K562 (cell line): ENCODE measurements at regions not wholly inside any gene's neighbourhood (a gene's known extent, or its start where the extent isn't known, plus 50 kb on each side); places are given as distances from the start of the nearest gene placed in this dataset.

Experiments
- CBX2 ChIP-seq: fragments of 200-600 bp; sonication (generic); IDR thresholded peaks from one replicate; pipeline ENCODE4 v1.6.1; 2012; ENCODE audit warnings: mild to moderate bottlenecking, low read length, inconsistent platforms; ENCODE audit not compliant: insufficient read depth, poor library complexity, severe bottlenecking
- MYC ChIP-seq, 2 experiments: fragments of 250-450 bp in 1 of 2; sonication (Bioruptor Pico) in 1 of 2; IDR thresholded peaks; 2 replicates each; pipeline versions ENCODE4 v1.5.1 to v1.6.1; 2012 to 2021; ENCODE audit warnings: low read depth in 2 of 2, borderline replicate concordance in 1 of 2, improper control_type of control experiment in 1 of 2, low read length in 1 of 2, mild to moderate bottlenecking in 1 of 2, moderate library complexity in 1 of 2
- SAFB ChIP-seq: fragments of 200-400 bp; formaldehyde crosslinking; IDR thresholded peaks from 2 replicates; pipeline ENCODE4 v1.6.1; 2017; ENCODE audit warnings: low read depth, low read length, borderline replicate concordance
- TEAD4 ChIP-seq, 2 experiments: sonication (generic) in 1 of 2; formaldehyde crosslinking in 1 of 2; IDR thresholded peaks; 2 replicates each; pipeline versions ENCODE4 v1.6.1 to v1.8.0; 2012 to 2022; ENCODE audit warnings: borderline replicate concordance in 1 of 2, inconsistent platforms in 1 of 2, low read length in 1 of 2, mild to moderate bottlenecking in 1 of 2, missing genetic modification reagents in 1 of 2
- TRIM28 ChIP-seq: fragments of 450-650 bp; IDR thresholded peaks from 2 replicates; pipeline ENCODE4 v1.6.1; 2017
- ZNF263 ChIP-seq: sonication (generic); formaldehyde crosslinking; IDR thresholded peaks from 2 replicates; pipeline ENCODE4 v1.8.0; 2022; ENCODE audit warnings: mild to moderate bottlenecking, missing genetic modification reagents, borderline replicate concordance
- ZNF408 ChIP-seq: fragments of 250-450 bp; sonication (Bioruptor Pico); IDR thresholded peaks from 2 replicates; pipeline ENCODE4 v1.4.0; 2020; ENCODE audit warnings: low read depth, mild to moderate bottlenecking, moderate library complexity
- ZNF561 ChIP-seq: fragments of 450-650 bp; formaldehyde crosslinking; conservative IDR thresholded peaks from 2 replicates; pipeline ENCODE4 v1.4.0; 2020; ENCODE audit warnings: mild to moderate bottlenecking, moderate library complexity
- TF ChIP-seq, protein P1 (sequence below): fragments of 200-600 bp; sonication (generic); IDR thresholded peaks from one replicate; pipeline ENCODE4 v1.6.1; 2012; ENCODE audit warnings: mild to moderate bottlenecking, low read depth, low read length, inconsistent platforms
- TF ChIP-seq, protein P2 (sequence below): sonication (generic); formaldehyde crosslinking; IDR thresholded peaks from 2 replicates; pipeline ENCODE4 v1.8.1; 2023; ENCODE audit warnings: mild to moderate bottlenecking, missing genetic modification reagents

DNA sequence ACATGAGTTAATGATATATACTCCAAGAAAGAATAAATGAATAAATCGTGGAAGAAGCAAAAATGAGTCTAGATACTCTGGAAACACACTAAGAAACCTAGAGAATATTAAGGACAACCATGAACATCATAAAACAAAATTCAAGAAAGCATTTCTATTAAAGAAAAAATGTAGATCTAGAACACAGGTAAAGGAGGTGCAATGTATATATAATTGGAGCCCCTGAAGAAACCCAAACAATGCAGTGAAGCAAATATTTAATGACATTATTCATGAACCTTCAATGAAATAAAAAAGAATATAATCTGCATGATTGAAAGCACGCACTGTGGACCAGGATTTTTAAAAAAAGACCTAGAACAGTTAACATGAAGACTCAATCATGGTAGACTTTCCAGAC is 150.1 kb downstream of the ATPSCKMT start (continued):
- TF ChIP-seq, protein P1, sequence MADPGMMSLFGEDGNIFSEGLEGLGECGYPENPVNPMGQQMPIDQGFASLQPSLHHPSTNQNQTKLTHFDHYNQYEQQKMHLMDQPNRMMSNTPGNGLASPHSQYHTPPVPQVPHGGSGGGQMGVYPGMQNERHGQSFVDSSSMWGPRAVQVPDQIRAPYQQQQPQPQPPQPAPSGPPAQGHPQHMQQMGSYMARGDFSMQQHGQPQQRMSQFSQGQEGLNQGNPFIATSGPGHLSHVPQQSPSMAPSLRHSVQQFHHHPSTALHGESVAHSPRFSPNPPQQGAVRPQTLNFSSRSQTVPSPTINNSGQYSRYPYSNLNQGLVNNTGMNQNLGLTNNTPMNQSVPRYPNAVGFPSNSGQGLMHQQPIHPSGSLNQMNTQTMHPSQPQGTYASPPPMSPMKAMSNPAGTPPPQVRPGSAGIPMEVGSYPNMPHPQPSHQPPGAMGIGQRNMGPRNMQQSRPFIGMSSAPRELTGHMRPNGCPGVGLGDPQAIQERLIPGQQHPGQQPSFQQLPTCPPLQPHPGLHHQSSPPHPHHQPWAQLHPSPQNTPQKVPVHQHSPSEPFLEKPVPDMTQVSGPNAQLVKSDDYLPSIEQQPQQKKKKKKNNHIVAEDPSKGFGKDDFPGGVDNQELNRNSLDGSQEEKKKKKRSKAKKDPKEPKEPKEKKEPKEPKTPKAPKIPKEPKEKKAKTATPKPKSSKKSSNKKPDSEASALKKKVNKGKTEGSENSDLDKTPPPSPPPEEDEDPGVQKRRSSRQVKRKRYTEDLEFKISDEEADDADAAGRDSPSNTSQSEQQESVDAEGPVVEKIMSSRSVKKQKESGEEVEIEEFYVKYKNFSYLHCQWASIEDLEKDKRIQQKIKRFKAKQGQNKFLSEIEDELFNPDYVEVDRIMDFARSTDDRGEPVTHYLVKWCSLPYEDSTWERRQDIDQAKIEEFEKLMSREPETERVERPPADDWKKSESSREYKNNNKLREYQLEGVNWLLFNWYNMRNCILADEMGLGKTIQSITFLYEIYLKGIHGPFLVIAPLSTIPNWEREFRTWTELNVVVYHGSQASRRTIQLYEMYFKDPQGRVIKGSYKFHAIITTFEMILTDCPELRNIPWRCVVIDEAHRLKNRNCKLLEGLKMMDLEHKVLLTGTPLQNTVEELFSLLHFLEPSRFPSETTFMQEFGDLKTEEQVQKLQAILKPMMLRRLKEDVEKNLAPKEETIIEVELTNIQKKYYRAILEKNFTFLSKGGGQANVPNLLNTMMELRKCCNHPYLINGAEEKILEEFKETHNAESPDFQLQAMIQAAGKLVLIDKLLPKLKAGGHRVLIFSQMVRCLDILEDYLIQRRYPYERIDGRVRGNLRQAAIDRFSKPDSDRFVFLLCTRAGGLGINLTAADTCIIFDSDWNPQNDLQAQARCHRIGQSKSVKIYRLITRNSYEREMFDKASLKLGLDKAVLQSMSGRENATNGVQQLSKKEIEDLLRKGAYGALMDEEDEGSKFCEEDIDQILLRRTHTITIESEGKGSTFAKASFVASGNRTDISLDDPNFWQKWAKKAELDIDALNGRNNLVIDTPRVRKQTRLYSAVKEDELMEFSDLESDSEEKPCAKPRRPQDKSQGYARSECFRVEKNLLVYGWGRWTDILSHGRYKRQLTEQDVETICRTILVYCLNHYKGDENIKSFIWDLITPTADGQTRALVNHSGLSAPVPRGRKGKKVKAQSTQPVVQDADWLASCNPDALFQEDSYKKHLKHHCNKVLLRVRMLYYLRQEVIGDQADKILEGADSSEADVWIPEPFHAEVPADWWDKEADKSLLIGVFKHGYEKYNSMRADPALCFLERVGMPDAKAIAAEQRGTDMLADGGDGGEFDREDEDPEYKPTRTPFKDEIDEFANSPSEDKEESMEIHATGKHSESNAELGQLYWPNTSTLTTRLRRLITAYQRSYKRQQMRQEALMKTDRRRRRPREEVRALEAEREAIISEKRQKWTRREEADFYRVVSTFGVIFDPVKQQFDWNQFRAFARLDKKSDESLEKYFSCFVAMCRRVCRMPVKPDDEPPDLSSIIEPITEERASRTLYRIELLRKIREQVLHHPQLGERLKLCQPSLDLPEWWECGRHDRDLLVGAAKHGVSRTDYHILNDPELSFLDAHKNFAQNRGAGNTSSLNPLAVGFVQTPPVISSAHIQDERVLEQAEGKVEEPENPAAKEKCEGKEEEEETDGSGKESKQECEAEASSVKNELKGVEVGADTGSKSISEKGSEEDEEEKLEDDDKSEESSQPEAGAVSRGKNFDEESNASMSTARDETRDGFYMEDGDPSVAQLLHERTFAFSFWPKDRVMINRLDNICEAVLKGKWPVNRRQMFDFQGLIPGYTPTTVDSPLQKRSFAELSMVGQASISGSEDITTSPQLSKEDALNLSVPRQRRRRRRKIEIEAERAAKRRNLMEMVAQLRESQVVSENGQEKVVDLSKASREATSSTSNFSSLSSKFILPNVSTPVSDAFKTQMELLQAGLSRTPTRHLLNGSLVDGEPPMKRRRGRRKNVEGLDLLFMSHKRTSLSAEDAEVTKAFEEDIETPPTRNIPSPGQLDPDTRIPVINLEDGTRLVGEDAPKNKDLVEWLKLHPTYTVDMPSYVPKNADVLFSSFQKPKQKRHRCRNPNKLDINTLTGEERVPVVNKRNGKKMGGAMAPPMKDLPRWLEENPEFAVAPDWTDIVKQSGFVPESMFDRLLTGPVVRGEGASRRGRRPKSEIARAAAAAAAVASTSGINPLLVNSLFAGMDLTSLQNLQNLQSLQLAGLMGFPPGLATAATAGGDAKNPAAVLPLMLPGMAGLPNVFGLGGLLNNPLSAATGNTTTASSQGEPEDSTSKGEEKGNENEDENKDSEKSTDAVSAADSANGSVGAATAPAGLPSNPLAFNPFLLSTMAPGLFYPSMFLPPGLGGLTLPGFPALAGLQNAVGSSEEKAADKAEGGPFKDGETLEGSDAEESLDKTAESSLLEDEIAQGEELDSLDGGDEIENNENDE: no peak
- TF ChIP-seq CBX2: no peak
- no peak for TF ChIP-seq TRIM28
- TF ChIP-seq, protein P2, sequence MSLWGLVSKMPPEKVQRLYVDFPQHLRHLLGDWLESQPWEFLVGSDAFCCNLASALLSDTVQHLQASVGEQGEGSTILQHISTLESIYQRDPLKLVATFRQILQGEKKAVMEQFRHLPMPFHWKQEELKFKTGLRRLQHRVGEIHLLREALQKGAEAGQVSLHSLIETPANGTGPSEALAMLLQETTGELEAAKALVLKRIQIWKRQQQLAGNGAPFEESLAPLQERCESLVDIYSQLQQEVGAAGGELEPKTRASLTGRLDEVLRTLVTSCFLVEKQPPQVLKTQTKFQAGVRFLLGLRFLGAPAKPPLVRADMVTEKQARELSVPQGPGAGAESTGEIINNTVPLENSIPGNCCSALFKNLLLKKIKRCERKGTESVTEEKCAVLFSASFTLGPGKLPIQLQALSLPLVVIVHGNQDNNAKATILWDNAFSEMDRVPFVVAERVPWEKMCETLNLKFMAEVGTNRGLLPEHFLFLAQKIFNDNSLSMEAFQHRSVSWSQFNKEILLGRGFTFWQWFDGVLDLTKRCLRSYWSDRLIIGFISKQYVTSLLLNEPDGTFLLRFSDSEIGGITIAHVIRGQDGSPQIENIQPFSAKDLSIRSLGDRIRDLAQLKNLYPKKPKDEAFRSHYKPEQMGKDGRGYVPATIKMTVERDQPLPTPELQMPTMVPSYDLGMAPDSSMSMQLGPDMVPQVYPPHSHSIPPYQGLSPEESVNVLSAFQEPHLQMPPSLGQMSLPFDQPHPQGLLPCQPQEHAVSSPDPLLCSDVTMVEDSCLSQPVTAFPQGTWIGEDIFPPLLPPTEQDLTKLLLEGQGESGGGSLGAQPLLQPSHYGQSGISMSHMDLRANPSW (CRISPR knock-in tag): no peak
- no peak for TF ChIP-seq ZNF263 (CRISPR knock-in tag)
- no peak for TF ChIP-seq ZNF561
- TF ChIP-seq SAFB: no peak
- no peak for TF ChIP-seq TEAD4 (IDR thresholded peaks at IDR 0.05; ENCODE audit: low read length)
- no peak for TF ChIP-seq TEAD4 (CRISPR knock-in tag; IDR thresholded peaks at IDR 0.05; ENCODE audit: borderline replicate concordance)
- no peak for TF ChIP-seq ZNF408
- TF ChIP-seq MYC (IDR thresholded peaks at IDR 0.05; ENCODE audit: low read depth, low read length): no peak
- no peak for TF ChIP-seq MYC (CRISPR knock-in tag; IDR thresholded peaks at IDR 0.05; ENCODE audit: borderline replicate concordance, low read depth)
